ENCODE measurements at regions not wholly inside any gene's neighbourhood (a gene's known extent, or its start where the extent isn't known, plus 50 kb on each side); places are given as distances from the start of the nearest gene placed in this dataset.

- intact Hi-C loops (cut with micrococcal nuclease; ENCODE audit: unreplicated experiment) = no loop called here
- H3K9me3 ChIP-seq (ENCODE audit: low read depth, low read length, poor library complexity, severe bottlenecking) = peaks cover 10% of the 10 kb centered on the region
- no peaks in the 10 kb centered on the region for H3K27me3 ChIP-seq (replicated peaks; ENCODE audit: insufficient read depth, low read depth, low read length, poor library complexity)
- ChIA-PET POLR2A (ENCODE audit: low non-redundant PET) (no interaction called here), CTCF (no interaction called here)
- no peak overlapping the region for H3K4me3 ChIP-seq (ENCODE audit: low read depth, low read length, poor library complexity, severe bottlenecking)
- H3K4me1 ChIP-seq (ENCODE audit: insufficient read depth, low read length, poor library complexity, severe bottlenecking) = no peaks in the 10 kb centered on the region
- no peak for DNase-seq (ENCODE audit: low spot score)
- TF ChIP-seq EZH2 (IDR thresholded peaks at IDR 0.05; ENCODE audit: borderline replicate concordance, low read depth, low read length, poor library complexity, severe bottlenecking) (no peak), CTCF (conservative IDR thresholded peaks at IDR 0.05; ENCODE audit: low read depth, low read length) (no peak)
- no peaks in the 10 kb centered on the region for H3K36me3 ChIP-seq (ENCODE audit: insufficient read depth, low read length, poor library complexity, severe bottlenecking)
- no TSS peak for BruUV-seq (replicated peaks)
- no peak overlapping the region for H3K27ac ChIP-seq (ENCODE audit: low read depth, low read length, poor library complexity, severe bottlenecking)
Observed at GRCh38 chr1:98503771-98504170, 157.8 kb upstream of the SNX7 start.

- intact Hi-C loops (cut with micrococcal nuclease; ENCODE audit: unreplicated experiment) = no loop called here
- CTCF ChIA-PET = no interaction called here
- Histone ChIP-seq H3K4me1 (ENCODE audit: insufficient read depth, low read length, poor library complexity, severe bottlenecking) (no peaks in the 10 kb centered on the region), H3K27me3 (replicated peaks; ENCODE audit: insufficient read depth, low read depth, low read length, poor library complexity) (no peaks in the 10 kb centered on the region), H3K9me3 (ENCODE audit: low read depth, low read length, poor library complexity, severe bottlenecking) (peaks cover 10% of the 10 kb centered on the region), H3K36me3 (ENCODE audit: insufficient read depth, low read length, poor library complexity, severe bottlenecking) (no peaks in the 10 kb centered on the region), H3K27ac (ENCODE audit: low read depth, low read length, poor library complexity, severe bottlenecking) (no peak overlapping the region), H3K4me3 (ENCODE audit: low read depth, low read length, poor library complexity, severe bottlenecking) (no peak overlapping the region)
- DNase-seq (ENCODE audit: low spot score) = no peak
- no TSS peak for BruUV-seq (replicated peaks)
- no peak for TF ChIP-seq EZH2 (IDR thresholded peaks at IDR 0.05; ENCODE audit: borderline replicate concordance, low read depth, low read length, poor library complexity, severe bottlenecking)
- no peak for TF ChIP-seq CTCF (conservative IDR thresholded peaks at IDR 0.05; ENCODE audit: low read depth, low read length)
- POLR2A ChIA-PET (ENCODE audit: low non-redundant PET) = no interaction called here
Observed at GRCh38 chr1:98502937-98503336, 158.6 kb upstream of the SNX7 start.

- intact Hi-C loops (cut with micrococcal nuclease; ENCODE audit: unreplicated experiment) = no loop called here
Observed at GRCh38 chr1:98500324-98500723, 161.2 kb upstream of the SNX7 start.

More at GRCh38 chr1:98500324-98500723, 161.2 kb upstream of the SNX7 start:
- TF ChIP-seq CTCF (conservative IDR thresholded peaks at IDR 0.05; ENCODE audit: low read depth, low read length) (no peak), EZH2 (IDR thresholded peaks at IDR 0.05; ENCODE audit: borderline replicate concordance, low read depth, low read length, poor library complexity, severe bottlenecking) (no peak)
- Histone ChIP-seq H3K4me3 (ENCODE audit: low read depth, low read length, poor library complexity, severe bottlenecking) (no peak overlapping the region), H3K4me1 (ENCODE audit: insufficient read depth, low read length, poor library complexity, severe bottlenecking) (no peaks in the 10 kb centered on the region), H3K36me3 (ENCODE audit: insufficient read depth, low read length, poor library complexity, severe bottlenecking) (no peaks in the 10 kb centered on the region), H3K27ac (ENCODE audit: low read depth, low read length, poor library complexity, severe bottlenecking) (no peak overlapping the region), H3K27me3 (replicated peaks; ENCODE audit: insufficient read depth, low read depth, low read length, poor library complexity) (no peaks in the 10 kb centered on the region), H3K9me3 (ENCODE audit: low read depth, low read length, poor library complexity, severe bottlenecking) (no peaks in the 10 kb centered on the region)
- ChIA-PET POLR2A (ENCODE audit: low non-redundant PET) (no interaction called here), CTCF (no interaction called here)
- no peak for DNase-seq (ENCODE audit: low spot score)
- BruUV-seq (replicated peaks) = no TSS peak

Measured in A673 (cell line).